Activated CD8-positive, alpha-beta memory T cell treated with anti-CD3 and anti-CD28 coated beads for 36 hours (primary cell): ENCODE measurements at regions not wholly inside any gene's neighbourhood (a gene's known extent, or its start where the extent isn't known, plus 50 kb on each side); places are given as distances from the start of the nearest gene placed in this dataset.

Experiments used
- CTCF ChIA-PET: fragments of 350-600 bp; sonication (Branson Sonifier 250); formaldehyde crosslinking; loops from one replicate; lab custom pipeline; 2021; ENCODE audit warnings: antibody characterized with exemption; lab: Charles Lee
- POLR2A ChIA-PET: fragments of 350-600 bp; sonication (Branson Sonifier 250); formaldehyde crosslinking; loops from one replicate; lab custom pipeline; 2021; ENCODE audit warnings: antibody characterized with exemption; lab: Charles Lee

DNA sequence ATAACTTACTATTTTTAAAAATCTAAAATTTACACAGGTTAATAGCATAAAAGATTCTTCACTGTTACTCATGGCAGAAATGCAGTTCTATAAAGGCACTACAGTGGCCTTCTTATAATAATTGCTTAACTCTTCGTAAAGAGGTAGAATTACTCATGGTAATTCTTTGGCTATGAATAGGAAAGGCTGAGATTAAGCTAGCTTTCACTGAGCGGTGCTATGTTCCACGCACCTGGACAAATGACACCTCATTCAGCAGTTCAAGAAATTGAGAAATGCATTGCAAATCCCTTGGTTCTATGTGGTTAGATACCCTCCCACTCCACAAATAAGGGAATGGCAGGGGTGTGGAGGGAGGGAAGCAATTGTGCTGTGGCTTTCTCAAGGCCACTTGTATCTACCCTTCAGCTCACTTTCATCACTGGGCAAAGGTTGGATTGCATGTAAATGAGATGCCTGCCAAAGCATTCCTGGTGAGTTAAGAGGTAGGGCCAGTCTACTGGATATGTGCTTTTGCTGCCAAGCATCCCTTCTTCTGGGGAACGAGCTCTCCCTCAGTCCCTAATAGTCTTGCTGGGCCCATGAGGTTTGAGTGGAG lies 210.9 kb downstream of the TEX36 start:
- POLR2A ChIA-PET: no interaction called here
- CTCF ChIA-PET: no interaction called here

DNA sequence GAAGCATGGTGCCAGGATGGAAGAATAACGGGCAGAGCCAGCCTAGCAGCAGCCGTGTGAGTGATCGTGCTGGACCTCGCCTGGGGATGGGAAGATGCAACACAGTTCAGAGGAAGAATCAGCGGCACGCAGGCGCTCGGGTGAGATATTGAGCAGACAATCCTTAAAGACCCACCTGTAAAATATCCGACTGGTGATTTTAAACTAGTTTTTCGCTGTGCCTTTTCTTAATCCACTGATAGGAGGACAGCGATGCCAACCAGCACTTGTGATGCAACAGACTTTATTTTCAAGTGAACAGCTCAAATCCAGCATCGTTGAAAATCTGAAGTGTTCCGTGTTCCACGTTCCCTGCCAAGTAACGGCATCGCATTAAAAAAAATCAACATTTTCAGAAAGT lies 214.7 kb downstream of the TEX36 start:
- CTCF ChIA-PET: no interaction called here
- POLR2A ChIA-PET: no interaction called here

DNA sequence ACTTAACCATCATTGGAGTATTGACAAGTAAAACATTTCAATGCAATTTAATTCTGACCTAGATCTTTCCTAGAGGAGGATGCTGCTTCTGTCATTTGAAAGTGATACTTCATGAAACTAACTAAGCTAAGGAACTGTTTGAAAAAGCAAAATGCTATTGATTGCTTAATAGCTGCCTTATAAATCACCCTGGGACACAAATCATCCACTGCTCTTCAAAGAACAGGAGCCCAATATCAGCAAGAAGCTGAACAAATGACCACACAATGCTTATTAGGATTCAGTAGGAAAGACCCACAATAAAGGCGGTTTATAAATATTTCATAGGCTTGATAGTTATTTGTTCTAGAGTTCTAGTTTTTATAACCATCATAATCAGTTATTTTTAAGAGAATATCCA lies 216.3 kb downstream of the TEX36 start:
- POLR2A ChIA-PET: no interaction called here
- CTCF ChIA-PET: no interaction called here

DNA sequence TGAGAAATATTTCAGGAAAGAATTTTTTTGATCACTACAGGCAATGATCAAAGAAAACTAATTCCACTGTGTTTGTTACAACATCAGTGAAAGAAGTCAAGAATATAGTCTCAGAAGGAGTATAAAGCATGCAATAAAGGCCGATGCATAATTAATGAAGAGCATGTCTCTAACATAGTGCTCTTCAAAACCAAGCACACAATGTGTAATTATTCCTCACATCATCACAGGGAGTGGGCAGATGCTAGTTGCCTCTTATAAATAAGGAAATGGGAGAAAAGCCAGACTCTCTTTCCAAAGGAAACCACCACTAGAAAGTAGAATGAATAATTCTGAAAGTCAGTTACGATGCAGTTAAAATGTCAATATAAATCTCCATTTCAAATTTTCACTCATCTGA lies 220.1 kb downstream of the TEX36 start:
- CTCF ChIA-PET: no interaction called here
- POLR2A ChIA-PET: no interaction called here

DNA sequence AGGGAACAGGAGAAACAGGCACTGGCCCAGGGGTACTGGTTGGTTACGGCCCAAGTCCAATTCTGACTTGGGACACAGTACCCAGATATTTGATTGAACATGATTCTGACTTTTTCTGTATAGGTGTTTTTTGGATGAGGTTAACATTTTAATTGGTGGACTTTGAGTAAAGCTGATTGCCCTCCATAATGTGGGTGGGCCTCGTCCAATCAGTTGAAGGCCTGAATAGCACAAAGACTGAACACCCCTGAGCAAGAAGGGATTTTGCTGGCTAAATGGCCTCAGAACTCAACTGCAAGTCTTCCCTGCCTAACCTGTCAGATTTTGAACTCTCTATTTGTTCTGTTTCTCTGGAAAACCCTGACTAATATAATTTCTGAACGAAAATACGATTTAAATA lies 222.6 kb downstream of the TEX36 start:
- ChIA-PET POLR2A (no interaction called here), CTCF (no interaction called here)

DNA sequence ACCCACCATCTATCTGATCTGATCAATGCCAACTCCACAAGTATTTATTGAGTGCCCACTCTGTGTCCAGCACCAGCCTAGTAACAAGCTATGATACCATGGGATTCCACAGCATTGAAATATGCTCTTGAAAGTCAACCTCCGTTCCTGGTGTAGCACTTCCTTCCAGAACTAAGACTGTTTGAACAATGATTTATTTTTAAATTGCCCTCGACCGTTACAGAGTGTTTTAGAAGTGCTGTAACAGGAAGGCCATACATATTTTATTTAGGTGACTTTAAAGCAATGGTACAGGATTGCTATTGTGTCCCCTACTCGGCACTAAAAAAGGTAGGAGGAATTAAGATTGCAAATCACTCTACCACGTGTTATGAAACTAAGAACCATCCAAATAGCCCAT lies 225.6 kb downstream of the TEX36 start:
- CTCF ChIA-PET: no interaction called here

DNA sequence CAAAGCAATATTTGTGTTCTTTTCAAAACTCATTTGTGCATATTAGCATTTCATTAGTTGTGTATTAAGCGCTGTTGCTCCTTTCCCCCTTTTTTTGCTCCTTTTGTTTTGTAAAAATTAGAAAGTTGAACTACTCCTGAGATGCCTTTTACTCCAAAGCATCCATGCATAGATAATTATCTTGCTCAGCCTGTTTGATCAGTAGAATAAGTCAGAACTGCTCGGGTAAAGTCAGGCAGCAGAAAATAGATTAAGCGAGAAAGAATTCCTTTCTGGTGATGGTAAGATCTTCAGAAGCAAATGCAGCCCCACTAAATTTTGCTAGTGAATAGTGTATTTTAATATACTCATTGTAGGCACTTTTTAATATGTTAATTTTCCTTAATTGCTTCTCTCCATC lies 227.1 kb downstream of the TEX36 start:
- POLR2A ChIA-PET: no interaction called here
- CTCF ChIA-PET: no interaction called here

More for the DNA sequence above, 225.6 kb downstream of the TEX36 start:
- POLR2A ChIA-PET: no interaction called here

DNA sequence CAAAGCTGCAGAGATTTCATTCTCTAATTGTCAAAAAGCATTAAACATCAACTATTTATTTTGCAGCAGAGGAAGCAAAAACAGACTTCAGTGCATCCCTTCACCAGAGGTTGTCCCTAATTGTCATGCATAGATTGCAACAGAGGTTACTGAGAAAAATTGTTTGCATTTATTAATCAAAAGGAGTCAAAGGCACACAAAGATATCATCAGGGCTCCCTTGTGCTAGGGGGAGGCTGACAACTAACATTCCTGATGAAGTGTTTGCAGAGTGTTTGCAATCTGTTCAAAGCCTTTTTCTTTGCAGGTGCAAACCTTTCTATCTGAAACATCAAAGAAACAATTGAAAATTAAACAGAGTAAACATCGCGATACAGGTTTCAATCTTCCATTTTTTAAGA lies 227.5 kb downstream of the TEX36 start:
- ChIA-PET CTCF (no interaction called here), POLR2A (no interaction called here)

DNA sequence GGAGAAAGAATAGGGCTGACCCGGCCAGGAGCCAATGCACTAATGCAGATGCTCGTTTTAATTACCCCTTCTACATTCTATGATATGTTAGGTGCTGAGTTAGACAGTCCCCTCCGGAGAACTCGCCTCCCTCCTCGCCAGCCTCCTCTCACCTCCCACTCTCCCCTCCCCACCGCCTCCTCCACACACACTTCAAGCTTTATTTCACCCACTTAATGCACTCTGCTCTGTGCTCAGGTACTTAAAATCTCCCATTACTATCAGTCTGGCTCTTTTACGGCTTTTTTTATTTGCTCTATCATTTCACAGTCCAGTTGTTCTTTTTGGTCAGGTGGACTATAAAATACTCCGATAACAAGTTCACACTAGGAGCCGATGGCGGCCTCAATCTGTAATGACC lies 231.6 kb downstream of the TEX36 start:
- CTCF ChIA-PET: no interaction called here
- POLR2A ChIA-PET: no interaction called here

DNA sequence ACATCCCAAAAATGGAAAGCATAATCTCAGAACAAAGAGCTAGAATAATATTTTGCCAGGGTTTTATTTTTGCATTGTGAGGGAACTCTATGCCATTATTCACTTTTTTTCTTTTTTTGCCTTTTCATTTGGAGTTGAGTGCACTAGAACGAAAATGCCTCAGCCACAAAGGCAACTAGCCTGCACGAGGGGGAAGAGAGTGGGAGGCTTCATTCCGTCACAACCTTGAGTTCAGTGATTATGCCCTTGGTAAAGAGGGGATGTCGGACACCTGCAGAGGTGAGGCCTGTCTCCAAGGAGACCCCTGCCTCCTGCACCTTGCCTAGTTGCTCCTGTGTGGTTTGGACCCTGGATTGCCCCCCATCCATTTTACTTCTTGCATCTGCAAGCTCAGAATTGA lies 232.7 kb downstream of the TEX36 start:
- CTCF ChIA-PET: no interaction called here
- POLR2A ChIA-PET: no interaction called here

DNA sequence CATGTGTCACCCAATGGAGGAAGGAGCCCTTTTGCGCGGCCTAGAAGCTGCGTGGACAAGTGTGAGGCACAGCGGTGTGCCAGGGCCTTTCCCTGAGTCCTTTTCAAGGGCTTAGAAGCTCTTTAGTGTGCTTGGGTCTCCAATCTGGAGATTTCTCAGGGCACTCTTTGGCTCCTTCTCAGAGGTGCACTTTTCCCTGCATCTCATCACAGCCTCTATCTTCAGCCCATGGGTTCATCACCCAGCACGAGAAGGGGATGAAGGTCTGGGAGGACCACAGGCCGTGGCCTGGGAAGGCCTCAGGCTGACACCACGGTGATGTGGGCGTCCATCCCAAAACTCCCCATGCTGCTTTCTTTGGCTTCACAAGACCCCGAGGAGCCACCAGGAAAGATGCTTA lies 233.4 kb downstream of the TEX36 start:
- ChIA-PET CTCF (no interaction called here), POLR2A (no interaction called here)

DNA sequence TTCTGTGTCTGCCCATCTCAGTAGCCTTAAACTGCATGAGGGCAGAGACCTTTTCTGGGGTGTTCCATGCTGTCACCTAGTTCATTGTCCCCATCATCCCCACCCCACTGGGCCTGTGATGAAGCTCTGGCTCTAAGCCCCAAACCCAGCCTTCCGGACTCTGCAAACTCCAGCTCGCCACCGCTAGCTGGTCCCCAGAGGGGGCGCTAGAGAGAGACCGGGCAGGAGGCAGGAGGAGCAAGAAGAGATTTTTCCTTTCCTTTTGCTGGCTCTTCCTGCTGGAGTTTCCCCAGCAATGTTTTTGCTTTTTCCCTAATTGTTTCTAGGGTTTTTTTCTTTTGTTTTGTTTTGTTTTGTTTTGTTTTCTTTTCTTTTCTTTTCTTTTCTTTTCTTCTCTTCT lies 234.4 kb downstream of the TEX36 start:
- POLR2A ChIA-PET: no interaction called here
- CTCF ChIA-PET: interaction anchor here (0.8 kb wide), 1 partner anchor 1377 kb away, joined by 3 read pairs; no protein-coding TSS in a partner anchor

DNA sequence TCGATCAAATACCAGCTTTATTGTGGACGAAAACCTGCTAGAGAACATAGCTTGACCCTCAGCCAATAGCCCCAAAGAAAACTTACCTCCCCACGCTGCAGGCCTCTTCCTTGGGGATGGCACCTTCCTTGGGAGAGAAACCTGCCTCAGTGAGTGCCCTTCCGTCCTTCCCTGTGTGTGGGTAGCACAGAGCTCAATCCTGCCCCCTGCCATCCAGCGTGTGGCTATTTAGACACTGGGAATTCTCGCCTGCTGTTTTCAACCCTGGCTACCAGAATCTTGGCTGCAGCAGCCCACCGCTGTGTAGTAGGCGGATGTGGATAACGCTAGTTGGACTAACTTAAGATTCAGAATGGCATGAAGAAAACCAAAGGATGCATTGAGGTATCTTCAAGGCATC lies 238.2 kb downstream of the TEX36 start:
- CTCF ChIA-PET: no interaction called here

DNA sequence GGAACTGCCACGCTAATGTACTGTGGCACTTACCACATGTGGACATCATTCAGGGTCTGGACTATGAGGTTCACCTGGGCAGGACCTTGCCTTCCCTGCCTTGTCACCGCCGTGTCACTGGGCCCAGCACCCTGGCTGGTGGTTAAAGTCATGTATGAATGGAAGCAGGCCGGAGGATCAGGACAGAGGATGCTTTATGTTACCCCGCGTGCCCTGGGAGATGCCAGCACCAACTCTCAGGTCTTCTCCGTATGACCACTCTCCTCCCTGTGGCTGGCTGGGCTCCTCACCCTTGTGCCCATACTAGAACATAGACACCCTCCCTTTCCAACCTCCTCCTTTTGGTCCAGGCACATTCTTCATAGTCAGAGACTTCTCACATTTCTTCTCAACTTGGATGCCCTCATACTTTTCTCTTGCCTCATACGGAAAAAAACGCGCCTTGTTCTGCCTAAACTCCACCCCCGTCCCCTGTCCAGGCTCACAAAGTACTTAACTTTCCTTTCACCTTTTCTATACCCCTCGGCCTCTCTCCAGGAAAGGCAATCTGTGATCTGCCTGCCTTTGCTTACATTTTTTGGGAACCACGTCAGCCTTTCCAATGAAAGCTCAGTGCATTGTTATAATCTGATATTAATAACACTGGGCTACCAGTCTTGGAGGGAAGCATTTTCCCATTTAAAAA lies 240.0 kb downstream of the TEX36 start:
- CTCF ChIA-PET: no interaction called here
- POLR2A ChIA-PET: no interaction called here

More for the DNA sequence above, 238.2 kb downstream of the TEX36 start:
- POLR2A ChIA-PET: no interaction called here

DNA sequence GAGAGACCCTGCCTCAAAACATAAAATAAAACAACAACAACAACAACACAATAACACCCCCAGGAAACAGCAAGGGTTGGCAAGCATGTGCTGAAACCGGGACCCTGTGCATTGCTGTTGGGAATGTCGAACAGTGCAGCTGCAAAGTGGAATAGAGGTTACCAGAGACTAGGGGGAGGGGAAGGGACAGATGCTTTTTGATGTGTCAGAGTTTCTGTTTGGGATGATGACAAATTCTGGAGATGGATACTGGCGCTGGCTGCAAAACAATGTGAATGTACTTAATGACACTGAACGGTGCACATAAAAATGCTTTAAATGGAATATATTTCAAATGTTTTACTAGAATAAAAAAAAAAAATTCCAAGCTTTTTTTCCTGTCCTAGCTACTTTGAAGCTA lies 241.8 kb downstream of the TEX36 start:
- POLR2A ChIA-PET: no interaction called here

DNA sequence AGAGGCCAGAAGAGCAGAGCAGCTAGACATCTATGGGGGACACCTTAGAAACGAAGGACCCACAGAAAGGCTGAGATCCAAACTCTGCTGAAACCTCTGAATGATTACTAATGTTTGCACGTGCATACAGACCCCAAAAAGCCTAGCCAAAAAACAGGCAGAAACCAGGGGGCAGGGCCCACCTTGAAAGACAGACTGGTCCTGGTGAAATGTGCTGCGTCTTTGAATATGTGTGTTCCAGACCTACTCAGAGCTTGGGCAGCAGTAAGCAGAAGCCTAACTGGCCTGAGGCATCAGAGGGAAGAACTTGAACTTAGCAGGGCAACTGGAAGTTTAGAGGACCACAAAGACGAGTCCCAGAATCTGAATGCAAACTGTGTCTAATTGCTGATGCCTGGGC lies 251.8 kb downstream of the TEX36 start:
- POLR2A ChIA-PET: no interaction called here
- CTCF ChIA-PET: no interaction called here

More for the DNA sequence above, 241.8 kb downstream of the TEX36 start:
- CTCF ChIA-PET: no interaction called here

DNA sequence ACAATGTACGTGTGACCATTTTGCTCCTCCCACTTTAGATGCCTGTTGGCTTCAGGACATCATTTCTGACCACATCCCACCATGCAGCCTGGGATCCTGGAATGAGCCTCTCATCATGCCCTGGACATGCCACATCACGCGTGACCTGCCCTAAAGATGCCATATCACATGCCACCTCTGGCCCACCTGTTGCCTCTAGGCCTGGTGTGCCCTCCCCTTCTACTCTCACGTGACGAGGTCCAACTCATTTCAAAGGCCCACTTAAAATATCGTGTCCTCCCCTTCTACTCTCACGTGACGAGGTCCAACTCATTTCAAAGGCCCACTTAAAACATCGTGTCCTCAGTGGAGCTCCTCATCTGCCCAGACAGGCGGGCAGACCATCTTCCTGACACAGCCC lies 254.9 kb downstream of the TEX36 start:
- ChIA-PET CTCF (no interaction called here), POLR2A (no interaction called here)

DNA sequence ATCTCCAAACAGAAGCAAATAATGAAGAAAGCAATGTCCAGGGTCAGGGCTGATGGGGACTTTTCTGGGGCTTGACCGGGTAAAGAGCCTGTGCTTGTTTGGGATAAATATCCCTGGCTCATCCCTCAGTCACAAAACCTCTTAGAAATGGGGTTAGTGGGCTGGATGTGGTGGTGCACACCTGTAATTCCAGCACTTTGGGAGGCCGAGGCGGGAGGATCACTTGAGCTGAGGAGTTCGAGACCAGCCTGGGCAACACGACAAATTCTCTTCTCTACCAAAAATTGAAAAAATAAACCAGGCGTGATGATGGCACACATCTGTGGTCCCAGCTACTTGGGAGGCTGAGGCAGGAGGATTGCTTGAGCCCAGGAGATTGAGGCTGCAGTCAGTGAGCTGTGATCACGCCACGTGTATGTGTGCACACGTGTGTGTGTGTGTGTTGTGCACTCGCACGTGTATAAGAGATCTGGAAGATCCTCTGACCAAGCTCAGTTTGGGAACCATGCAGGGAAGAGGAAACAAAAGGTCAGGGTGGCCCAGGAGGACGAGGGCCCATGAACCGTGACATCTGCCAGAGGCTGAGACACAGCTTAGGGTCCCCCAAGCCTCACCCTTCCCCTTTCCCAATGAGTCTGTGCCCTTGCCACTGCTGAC lies 258.6 kb downstream of the TEX36 start:
- POLR2A ChIA-PET: no interaction called here
- CTCF ChIA-PET: no interaction called here

DNA sequence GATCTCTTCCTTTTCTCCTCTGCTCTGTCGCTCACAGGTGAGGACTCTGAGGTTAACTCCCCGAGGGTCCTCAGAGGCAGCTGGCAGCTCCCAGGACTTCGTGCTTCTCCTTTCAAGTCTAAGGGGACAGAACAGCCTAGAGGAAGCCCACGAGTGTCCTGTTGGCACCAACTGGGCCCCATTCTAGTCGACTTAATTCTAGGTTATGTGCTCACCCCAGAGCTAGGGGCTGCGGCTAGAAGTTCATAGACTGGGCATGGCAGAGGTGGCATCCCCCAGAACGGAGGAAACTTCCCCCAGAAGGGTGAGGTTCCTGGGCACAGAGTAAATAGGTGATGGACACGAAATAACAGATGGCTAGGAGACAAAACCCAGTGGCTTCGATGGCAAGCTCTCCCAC lies 259.4 kb downstream of the TEX36 start:
- ChIA-PET CTCF (no interaction called here), POLR2A (no interaction called here)

DNA sequence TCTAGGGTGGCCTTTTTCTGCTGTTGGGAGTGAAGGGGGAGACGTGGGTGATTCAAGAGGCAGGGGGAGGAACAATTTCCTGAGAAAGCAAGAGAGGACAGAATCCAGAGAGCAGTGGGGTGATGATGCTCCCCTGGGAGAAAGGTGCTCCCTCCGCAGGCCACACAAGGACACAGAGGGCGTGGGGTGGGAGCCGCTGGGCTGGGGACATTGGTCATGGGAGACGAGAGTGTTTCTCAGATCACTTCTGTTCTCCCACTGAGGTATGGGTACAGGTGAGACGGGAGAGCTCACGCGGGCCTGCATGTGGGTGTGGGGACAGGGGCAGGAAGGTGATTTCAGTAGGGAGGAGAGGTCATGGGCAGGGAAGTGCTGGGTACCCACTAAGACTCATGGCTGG lies 259.5 kb upstream of the CTBP2 start:
- POLR2A ChIA-PET: no interaction called here
- CTCF ChIA-PET: interaction anchor here (0.5 kb wide), 1 partner anchor 443 kb away, joined by 3 read pairs; no protein-coding TSS in a partner anchor

DNA sequence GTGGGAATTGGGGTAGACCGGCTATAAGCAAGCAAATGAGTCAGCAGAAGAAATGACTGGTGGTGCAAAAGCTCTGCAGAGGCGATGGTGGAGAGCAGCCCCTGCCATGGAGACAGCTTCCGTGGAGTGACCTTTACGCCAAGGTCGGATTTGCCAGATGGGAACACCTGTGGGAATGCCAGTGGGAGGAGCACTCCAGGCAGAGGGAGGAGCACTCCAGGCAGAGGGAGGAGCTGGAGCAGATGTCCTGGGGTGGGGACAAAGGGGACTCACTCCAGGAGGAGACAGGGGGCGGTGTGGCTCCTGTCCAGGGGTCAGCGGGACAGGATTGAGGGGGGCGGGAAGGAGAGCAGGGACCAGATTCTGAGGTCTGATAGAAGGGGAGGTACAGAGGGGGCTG lies 258.8 kb upstream of the CTBP2 start:
- ChIA-PET CTCF (no interaction called here), POLR2A (no interaction called here)
